Left renal cortex interstitium (tissue), 4 donors: ENCODE measurements at regions not wholly inside any gene's neighbourhood (a gene's known extent, or its start where the extent isn't known, plus 50 kb on each side); places are given as distances from the start of the nearest gene placed in this dataset.

Experiments used
- DNase-seq, 4 donors: peaks; one replicate each; pipeline ENCODE4 v3.0.0-alpha.2; 2013; ENCODE audit warnings: low read depth in 4 of 4, low spot score in 2 of 4, missing footprints in 1 of 4

GRCh38 chr9:80085668-80086067 is 513.9 kb downstream of the TLE4 start:
- no peak for DNase-seq

- DNase-seq: no peak
These were observed 510.4 kb downstream of the TLE4 start for GRCh38 chr9:80082213-80082612.

- DNase-seq: no peak
These were observed 507.1 kb downstream of the TLE4 start for GRCh38 chr9:80078826-80079225.

- no peak for DNase-seq
These were observed 505.3 kb downstream of the TLE4 start for GRCh38 chr9:80077059-80077458.

- no peak for DNase-seq
These were observed 504.4 kb downstream of the TLE4 start for GRCh38 chr9:80076162-80076561.

- DNase-seq: no peak
These were observed 502.7 kb downstream of the TLE4 start for GRCh38 chr9:80074439-80074838.

GRCh38 chr9:80072451-80072850 is 500.7 kb downstream of the TLE4 start:
- DNase-seq: no peak

GRCh38 chr9:80070071-80070742 is 498.4 kb downstream of the TLE4 start:
- DNase-seq: no peak

GRCh38 chr9:80066931-80067330 is 495.2 kb downstream of the TLE4 start:
- DNase-seq: no peak

GRCh38 chr9:80062567-80062966 is 490.8 kb downstream of the TLE4 start:
- no peak for DNase-seq

GRCh38 chr9:80061940-80062339 is 490.2 kb downstream of the TLE4 start:
- peak in 1 of 4 donors; percentile 13 for DNase-seq

- DNase-seq: no peak
These were observed 489.3 kb downstream of the TLE4 start for GRCh38 chr9:80061096-80061495.

GRCh38 chr9:80059979-80060378 is 488.2 kb downstream of the TLE4 start:
- no peak for DNase-seq

GRCh38 chr9:80059191-80059590 is 487.4 kb downstream of the TLE4 start:
- no peak for DNase-seq

GRCh38 chr9:80052830-80053229 is 481.1 kb downstream of the TLE4 start:
- DNase-seq: no peak

- no peak for DNase-seq
These were observed 477.5 kb downstream of the TLE4 start for GRCh38 chr9:80049096-80049782.

- no peak for DNase-seq
These were observed 474.7 kb downstream of the TLE4 start for GRCh38 chr9:80046481-80046880.

- DNase-seq: no peak
These were observed 470.1 kb downstream of the TLE4 start for GRCh38 chr9:80041821-80042220.

GRCh38 chr9:80040457-80040856 is 468.7 kb downstream of the TLE4 start:
- DNase-seq: no peak

- DNase-seq: no peak
These were observed 459.0 kb downstream of the TLE4 start for GRCh38 chr9:80030801-80031200.

GRCh38 chr9:80028501-80028900 is 456.7 kb downstream of the TLE4 start:
- no peak for DNase-seq

- DNase-seq: no peak
These were observed 454.2 kb downstream of the TLE4 start for GRCh38 chr9:80025796-80026520.
